HG02884 (cell line): ENCODE measurements at regions not wholly inside any gene's neighbourhood (a gene's known extent, or its start where the extent isn't known, plus 50 kb on each side); places are given as distances from the start of the nearest gene placed in this dataset.
"Not testable (repeated sequence)": the region's sequence is repeated elsewhere in the genome, so short reads cannot be mapped to it uniquely, and the experiment has no call there.

ENCODE experiments used
- ATAC-seq: cut with Tn5 transposase; IDR thresholded peaks from one replicate; pipeline ENCODE4 v1.9.1; 2021; ENCODE audit warnings: mild to moderate bottlenecking, moderate library complexity; ENCODE audit not compliant: unreplicated experiment

- no peak for ATAC-seq
Measured at GRCh38 chr2:118430510-118431164, 342.4 kb downstream of the INSIG2 start.

DNA sequence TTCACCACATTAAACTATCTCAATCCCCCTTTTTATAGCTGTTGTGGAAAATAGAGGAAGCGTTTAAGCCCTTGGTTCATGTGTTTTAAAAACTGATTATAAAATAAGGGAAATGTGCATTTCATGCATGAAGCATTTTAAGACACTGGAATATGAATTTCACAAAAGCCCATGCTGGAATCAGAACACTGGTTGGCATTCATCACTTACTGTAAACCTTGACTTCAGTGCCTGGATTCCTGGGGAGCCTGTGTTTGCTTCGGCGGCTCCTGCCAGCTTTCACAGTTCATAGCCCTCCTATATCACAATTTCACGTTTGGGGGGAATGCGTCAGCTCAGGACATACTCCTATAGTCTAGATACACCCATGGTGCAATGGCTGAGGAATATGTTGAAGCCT, 336.9 kb downstream of the INSIG2 start:
- no peak for ATAC-seq

DNA sequence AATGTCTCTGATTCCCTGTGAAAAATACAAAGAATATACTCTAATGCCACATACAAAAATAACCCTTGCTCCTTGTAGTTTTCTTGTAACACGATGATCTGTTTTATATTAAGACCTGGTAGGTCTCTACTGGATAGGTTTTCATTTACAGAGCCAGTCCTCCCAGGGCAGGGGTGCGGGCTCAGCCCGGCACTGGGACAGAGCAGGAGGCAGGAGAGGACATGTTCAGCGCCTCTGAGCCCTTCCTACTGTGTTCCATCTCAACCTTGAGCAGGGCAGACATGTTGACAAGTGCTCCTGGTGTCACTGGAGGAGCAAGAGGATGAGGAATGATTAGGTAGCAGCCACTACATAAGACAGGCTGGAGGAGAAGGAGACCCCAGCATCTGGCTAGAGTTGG, 335.5 kb downstream of the INSIG2 start:
- ATAC-seq: no peak

DNA sequence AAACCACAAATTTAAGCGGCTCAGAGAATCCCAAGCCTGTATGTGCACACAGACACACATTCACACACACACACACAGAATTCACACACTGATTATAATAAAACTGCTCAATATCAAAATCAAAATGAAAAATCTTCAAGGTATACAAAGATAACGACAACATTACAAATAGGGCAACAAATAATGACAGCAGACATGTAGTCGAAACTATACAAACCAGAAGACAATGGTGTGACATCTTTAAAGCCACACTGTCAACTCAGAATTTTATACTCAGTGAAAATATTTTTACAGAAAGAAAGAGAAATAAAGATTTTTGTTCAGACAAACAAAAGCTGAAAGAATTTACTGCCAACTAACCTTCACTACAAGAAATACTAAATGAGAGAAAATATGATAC, 333.4 kb downstream of the INSIG2 start:
- ATAC-seq: no peak

DNA sequence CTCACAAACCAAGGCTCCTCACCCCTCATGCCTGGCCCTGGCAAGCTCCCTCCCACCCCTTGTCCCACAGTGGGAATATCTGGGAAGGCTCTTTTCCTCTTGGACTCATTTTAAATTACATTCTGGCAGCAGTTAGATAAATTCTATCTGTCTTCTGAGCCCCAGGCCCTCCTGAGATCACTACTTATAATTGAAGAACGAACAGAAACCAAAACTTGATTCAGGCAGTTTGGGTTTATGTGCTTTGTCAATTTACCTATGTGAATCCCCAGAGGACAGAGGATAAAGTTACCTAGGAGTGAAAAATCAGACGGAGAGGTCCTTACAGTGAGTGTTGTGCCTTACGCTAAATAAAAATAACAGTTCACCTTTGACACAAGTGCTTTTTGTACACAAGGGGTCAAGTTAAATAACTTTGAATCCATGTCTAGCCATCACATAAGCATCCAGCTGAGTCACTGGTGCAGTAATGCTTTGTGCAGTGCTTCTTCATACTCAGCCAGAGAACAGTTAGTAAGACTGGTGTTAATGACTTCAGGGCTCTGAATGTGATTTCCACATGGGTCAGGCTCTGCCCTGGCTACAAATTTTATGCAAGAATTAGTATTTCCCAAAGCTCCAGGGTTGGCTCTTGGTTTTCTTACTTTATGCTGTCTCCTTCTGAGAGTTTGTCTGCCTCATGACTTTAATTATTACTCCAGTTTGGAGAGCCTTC, 329.3 kb downstream of the INSIG2 start:
- no peak for ATAC-seq

DNA sequence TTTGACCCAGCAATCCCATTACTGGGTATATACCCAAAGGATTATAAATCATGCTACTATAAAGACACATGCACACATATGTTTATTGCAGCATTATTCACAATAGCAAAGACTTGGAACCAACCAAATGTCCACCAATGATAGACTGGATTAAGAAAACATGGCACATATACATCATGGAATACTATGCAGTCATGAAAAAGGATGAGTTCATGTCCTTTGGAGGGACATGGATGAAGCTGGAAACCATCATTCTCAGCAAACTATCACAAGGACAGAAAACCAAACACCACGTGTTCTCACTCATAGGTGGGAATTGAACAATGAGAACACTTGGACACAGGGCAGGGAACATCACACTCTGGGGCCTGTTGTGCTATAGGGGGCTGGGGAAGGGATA, 326.9 kb downstream of the INSIG2 start:
- not testable (repeated sequence) for ATAC-seq

GRCh38 chr2:118403658-118404451, 315.6 kb downstream of the INSIG2 start:
- ATAC-seq: no peak

DNA sequence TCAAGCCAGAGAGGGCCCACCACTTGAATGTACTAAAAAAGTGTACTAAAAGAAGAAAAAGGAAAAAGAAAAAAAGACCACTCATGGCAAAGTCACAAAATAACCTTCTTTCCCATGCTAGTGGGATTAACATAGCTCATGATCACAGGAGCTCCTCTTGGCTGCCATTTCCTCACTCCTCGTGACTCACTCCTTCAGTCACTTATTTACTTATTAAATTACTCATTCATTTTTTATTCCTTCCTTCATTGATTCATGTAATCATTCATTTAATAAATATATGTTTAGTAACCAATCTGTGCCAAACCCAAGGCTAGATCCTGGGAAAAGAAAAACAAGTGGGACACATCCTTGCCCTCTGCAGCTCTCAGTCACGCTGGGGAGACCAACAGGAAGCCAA, 300.5 kb downstream of the INSIG2 start:
- no peak for ATAC-seq

- no peak for ATAC-seq
Measured at GRCh38 chr2:118387509-118387908, 299.2 kb downstream of the INSIG2 start.

DNA sequence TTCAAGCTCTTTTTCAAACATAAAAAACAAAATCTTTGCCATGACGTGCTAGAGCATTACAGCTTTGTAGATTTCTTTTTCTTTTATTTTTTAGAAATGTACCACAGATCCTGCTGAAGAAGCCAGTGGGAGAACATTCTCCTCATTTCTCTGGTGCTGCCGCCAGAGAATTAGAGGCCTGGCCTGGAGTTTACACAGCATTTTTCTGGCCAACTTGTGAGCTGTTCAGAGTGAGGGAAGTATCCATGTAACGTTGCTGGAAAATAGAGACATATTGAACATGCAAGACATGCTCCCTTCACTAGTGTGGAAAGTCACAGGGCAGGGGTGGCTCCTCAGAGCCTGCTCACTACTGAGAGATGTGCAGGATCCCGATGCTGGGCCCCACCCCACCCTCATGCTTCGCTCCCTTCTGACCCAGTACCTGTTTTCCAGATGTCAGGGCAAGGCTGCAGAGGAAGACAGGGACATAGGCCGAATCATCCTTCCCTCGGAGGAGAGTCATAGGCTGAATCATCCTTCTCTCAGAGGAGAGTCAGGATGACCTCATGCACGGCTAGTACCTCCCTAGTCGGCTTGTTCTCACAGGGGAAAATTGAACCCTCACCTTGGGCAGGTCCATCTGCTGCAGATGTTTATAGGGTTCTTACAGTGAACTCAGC, 298.5 kb downstream of the INSIG2 start:
- no peak for ATAC-seq

- ATAC-seq: no peak
Measured at GRCh38 chr2:118380915-118381653, 292.8 kb downstream of the INSIG2 start.

DNA sequence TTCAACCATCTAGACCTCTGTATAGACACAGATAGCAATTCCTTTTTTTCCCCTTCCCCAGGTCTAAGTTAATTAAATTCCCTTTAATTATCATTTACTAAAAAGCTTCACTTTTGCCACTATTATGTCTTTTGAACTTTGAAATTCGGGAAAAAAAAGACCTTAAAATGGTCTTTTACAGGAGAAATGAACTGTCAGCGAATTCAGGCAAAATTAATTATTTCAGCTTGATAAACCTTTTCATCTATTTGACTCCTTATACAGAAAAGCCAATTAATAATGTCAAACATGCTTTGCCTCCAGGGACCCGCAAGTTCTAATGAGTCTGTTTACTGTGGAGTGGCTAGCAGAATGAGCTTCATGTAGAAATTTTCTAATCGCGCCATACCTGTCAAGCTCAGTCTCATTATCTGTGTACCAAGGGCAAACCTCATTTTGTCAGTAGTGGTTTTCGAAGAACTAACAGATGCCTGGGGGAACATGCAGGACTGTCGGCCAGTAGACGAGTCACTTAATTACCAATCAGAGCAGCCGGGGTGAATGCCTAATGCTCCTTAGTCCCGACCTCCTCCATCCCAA, 287.7 kb downstream of the INSIG2 start:
- ATAC-seq: no peak

GRCh38 chr2:118374974-118375755, 286.9 kb downstream of the INSIG2 start:
- ATAC-seq: no peak

- no peak for ATAC-seq
Measured at GRCh38 chr2:118372886-118373830, 284.9 kb downstream of the INSIG2 start.

- ATAC-seq: no peak
Measured at GRCh38 chr2:118371515-118371914, 283.2 kb downstream of the INSIG2 start.

GRCh38 chr2:118369521-118369920, 281.2 kb downstream of the INSIG2 start:
- ATAC-seq: not testable (repeated sequence)

DNA sequence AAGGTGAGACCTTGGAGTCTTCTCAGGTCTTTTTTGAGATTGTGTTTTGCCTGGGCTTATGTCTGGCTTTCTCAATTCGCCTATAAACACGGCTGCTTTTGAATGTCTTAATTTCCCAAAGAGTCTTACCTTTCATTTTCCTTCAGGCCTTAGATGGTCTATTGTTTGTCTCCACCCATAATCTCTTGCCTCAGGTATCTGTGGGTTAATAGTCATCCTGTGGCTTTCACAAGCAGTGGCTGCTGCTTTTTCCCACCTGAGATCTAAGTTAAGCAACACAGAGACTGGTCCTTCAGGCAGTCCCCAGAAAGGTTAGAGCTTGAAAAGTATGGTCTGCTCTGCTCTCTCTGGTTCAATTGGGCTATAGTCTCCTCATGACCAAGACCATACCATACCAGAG, 275.3 kb downstream of the INSIG2 start:
- no peak for ATAC-seq

GRCh38 chr2:118356051-118356450, 267.8 kb downstream of the INSIG2 start:
- ATAC-seq: no peak
